Neural cell (in vitro differentiated cells): ENCODE measurements at regions not wholly inside any gene's neighbourhood (a gene's known extent, or its start where the extent isn't known, plus 50 kb on each side); places are given as distances from the start of the nearest gene placed in this dataset.

Experiments
- H2AFZ ChIP-seq: fragments of 200-600, 300-800 bp; sonication (generic), shearing (Covaris generic); 2 replicates; pipeline ENCODE4 v1.6.0; 2014; ENCODE audit warnings: low read depth, mild to moderate bottlenecking, antibody characterized with exemption, low read length, moderate library complexity
- H3F3A ChIP-seq: fragments of 200-600 bp; shearing (Covaris generic); 2 replicates; pipeline ENCODE4 v1.6.1; 2016; ENCODE audit warnings: mild to moderate bottlenecking, moderate library complexity, mixed read lengths, antibody characterized with exemption, low read length; ENCODE audit not compliant: insufficient read depth, poor library complexity, severe bottlenecking
- H3K27ac ChIP-seq: fragments of 200-600, 300-800 bp; sonication (generic), shearing (Covaris generic); 2 replicates; pipeline ENCODE4 v1.5.1; 2014; ENCODE audit warnings: mild to moderate bottlenecking, low read length, moderate library complexity
- H3K27me3 ChIP-seq: fragments of 300-800, 200-600 bp; sonication (generic), shearing (Covaris generic); 2 replicates; pipeline ENCODE4 v1.6.0; 2014; ENCODE audit warnings: mild to moderate bottlenecking, low read depth, low read length, moderate library complexity; ENCODE audit not compliant: insufficient read depth
- H3K36me3 ChIP-seq: fragments of 300-800, 200-600 bp; sonication (generic), shearing (Covaris generic); 2 replicates; pipeline ENCODE4 v1.5.1; 2014; ENCODE audit warnings: mild to moderate bottlenecking, antibody characterized with exemption, low read length, moderate library complexity; ENCODE audit not compliant: insufficient read depth
- H3K4me2 ChIP-seq: fragments of 300-800, 200-600 bp; sonication (generic), shearing (Covaris generic); 2 replicates; pipeline ENCODE4 v1.6.0; 2014; ENCODE audit warnings: mild to moderate bottlenecking, low read length
- H3K4me3 ChIP-seq: fragments of 300-800, 200-600 bp; sonication (generic), shearing (Covaris generic); 2 replicates; pipeline ENCODE4 v1.5.1; 2014; ENCODE audit warnings: mild to moderate bottlenecking, low read length, moderate library complexity
- H3K79me2 ChIP-seq: fragments of 200-600 bp; shearing (Covaris generic); replicated peaks from 2 replicates; pipeline ENCODE4 v1.6.0; 2014; ENCODE audit warnings: mild to moderate bottlenecking, low read length, moderate library complexity; ENCODE audit not compliant: insufficient read depth
- H3K9ac ChIP-seq: fragments of 300-800, 200-600 bp; sonication (generic), shearing (Covaris generic); 2 replicates; pipeline ENCODE4 v1.6.1; 2016; ENCODE audit warnings: mild to moderate bottlenecking, low read length, mixed read lengths
- H3K9me2 ChIP-seq: fragments of 200-600 bp; shearing (Covaris generic); 2 replicates; pipeline ENCODE4 v1.6.1; 2016; ENCODE audit warnings: mild to moderate bottlenecking, low read length, mixed read lengths; ENCODE audit not compliant: insufficient read depth
- H3K9me3 ChIP-seq: fragments of 200-600, 300-800 bp; sonication (generic), shearing (Covaris generic); 2 replicates; pipeline ENCODE4 v1.6.1; 2016; ENCODE audit warnings: mild to moderate bottlenecking, mixed run types, low read length, moderate library complexity, mixed read lengths
- H4K20me1 ChIP-seq: fragments of 200-600 bp; shearing (Covaris generic); 2 replicates; pipeline ENCODE4 v1.6.1; 2016; ENCODE audit warnings: mild to moderate bottlenecking, mixed run types; ENCODE audit not compliant: insufficient read depth
- CTCF ChIP-seq: fragments of 450-650 bp; IDR thresholded peaks from 2 replicates; pipeline ENCODE4 v1.5.1; 2014; ENCODE audit warnings: antibody characterized with exemption, mild to moderate bottlenecking, moderate library complexity; ENCODE audit not compliant: poor library complexity, severe bottlenecking
- EP300 ChIP-seq: fragments of 450-650 bp; conservative IDR thresholded peaks from 2 replicates; pipeline ENCODE4 v1.6.1; 2014; ENCODE audit warnings: antibody characterized with exemption, mild to moderate bottlenecking, moderate library complexity; ENCODE audit not compliant: poor library complexity, severe bottlenecking
- EZH2 ChIP-seq: fragments of 200-600, 300-800 bp; shearing (Covaris generic), sonication (generic); IDR thresholded peaks from 2 replicates; pipeline ENCODE4 v1.6.1; 2014; ENCODE audit warnings: antibody characterized with exemption, low read length, borderline replicate concordance, mild to moderate bottlenecking; ENCODE audit not compliant: insufficient read depth, poor library complexity, severe bottlenecking
- MXI1 ChIP-seq: fragments of 450-650 bp; conservative IDR thresholded peaks from 2 replicates; pipeline ENCODE4 v1.6.1; 2014; ENCODE audit warnings: antibody characterized with exemption, mild to moderate bottlenecking; ENCODE audit not compliant: poor library complexity, severe bottlenecking
- POLR2AphosphoS5 ChIP-seq: IDR thresholded peaks from 2 replicates; pipeline ENCODE4 v1.6.1; 2012
- RAD21 ChIP-seq: fragments of 450-650 bp; conservative IDR thresholded peaks from 2 replicates; pipeline ENCODE4 v1.6.1; 2014; ENCODE audit warnings: antibody characterized with exemption, mild to moderate bottlenecking, moderate library complexity
- REST ChIP-seq: IDR thresholded peaks from 2 replicates; pipeline ENCODE4 v1.6.1; 2012; ENCODE audit warnings: borderline replicate concordance
- SMC3 ChIP-seq: fragments of 450-650 bp; conservative IDR thresholded peaks from 2 replicates; pipeline ENCODE4 v1.6.1; 2014; ENCODE audit warnings: antibody characterized with exemption, mild to moderate bottlenecking, moderate library complexity; ENCODE audit not compliant: poor library complexity
- TAF1 ChIP-seq: IDR thresholded peaks from 2 replicates; pipeline ENCODE4 v1.6.1; 2012; ENCODE audit warnings: low read depth

- peaks cover 22% of the 10 kb centered on the region for H3K79me2 ChIP-seq
- H3K9me3 ChIP-seq, result no peaks in the 10 kb centered on the region
- no peak overlapping the region for H3K4me2 ChIP-seq
- H3K4me3 ChIP-seq, result no peak overlapping the region
- no peak overlapping the region for H2AFZ ChIP-seq
- peak overlapping the region; percentile 53 for H3K9ac ChIP-seq
- no peak for TF ChIP-seq EP300
- TF ChIP-seq EZH2, result no peak
- no peak for TF ChIP-seq RAD21
- TF ChIP-seq REST, result no peak
- TF ChIP-seq POLR2AphosphoS5, result no peak
- no peak for TF ChIP-seq MXI1
- TF ChIP-seq SMC3, result no peak
- no peak for TF ChIP-seq TAF1
- no peak for TF ChIP-seq CTCF
- H4K20me1 ChIP-seq, result no peaks in the 10 kb centered on the region
- H3K27ac ChIP-seq, result peak overlapping the region; percentile 0
- H3K36me3 ChIP-seq, result no peaks in the 10 kb centered on the region
- H3F3A ChIP-seq, result peaks cover 6% of the 10 kb centered on the region
- no peaks in the 10 kb centered on the region for H3K27me3 ChIP-seq
- no peaks in the 10 kb centered on the region for H3K9me2 ChIP-seq
Observed at GRCh38 chr15:92807971-92808571, 92.1 kb upstream of the CHD2 start.

- Histone ChIP-seq H3K27ac (peak overlapping the region; percentile 100), H3F3A (peaks cover 6% of the 10 kb centered on the region), H3K9ac (peak overlapping the region; percentile 53), H4K20me1 (no peaks in the 10 kb centered on the region), H3K4me3 (peak overlapping the region; percentile 69), H2AFZ (no peak overlapping the region), H3K9me3 (no peaks in the 10 kb centered on the region), H3K27me3 (no peaks in the 10 kb centered on the region), H3K79me2 (peaks cover 22% of the 10 kb centered on the region), H3K9me2 (no peaks in the 10 kb centered on the region), H3K36me3 (no peaks in the 10 kb centered on the region), H3K4me2 (no peak overlapping the region)
- TF ChIP-seq TAF1, result no peak
- no peak for TF ChIP-seq RAD21
- TF ChIP-seq POLR2AphosphoS5, result no peak
Observed at GRCh38 chr15:92808598-92809063, 91.5 kb upstream of the CHD2 start.
